Esophagus squamous epithelium (tissue), 4 donors: ENCODE measurements at regions not wholly inside any gene's neighbourhood (a gene's known extent, or its start where the extent isn't known, plus 50 kb on each side); places are given as distances from the start of the nearest gene placed in this dataset.

Source experiments
- POLR2A ChIP-seq, 4 donors: fragments of 450-650 bp; IDR thresholded peaks; one replicate each; pipeline ENCODE4 v1.6.1; 2017; ENCODE audit warnings: antibody characterized with exemption in 4 of 4, mild to moderate bottlenecking in 4 of 4, moderate library complexity in 3 of 4
- TF ChIP-seq, protein P1 (sequence below), 6 experiments: fragments of 450-650 bp in 4 of 6; fragments of 200-600 bp in 2 of 6; sonication (generic) in 2 of 6; IDR thresholded peaks; one replicate each; pipeline ENCODE4 v1.5.1; 2016 to 2019; ENCODE audit warnings: antibody characterized with exemption in 6 of 6, mild to moderate bottlenecking in 4 of 6, moderate library complexity in 4 of 6

- TF ChIP-seq, protein P1, sequence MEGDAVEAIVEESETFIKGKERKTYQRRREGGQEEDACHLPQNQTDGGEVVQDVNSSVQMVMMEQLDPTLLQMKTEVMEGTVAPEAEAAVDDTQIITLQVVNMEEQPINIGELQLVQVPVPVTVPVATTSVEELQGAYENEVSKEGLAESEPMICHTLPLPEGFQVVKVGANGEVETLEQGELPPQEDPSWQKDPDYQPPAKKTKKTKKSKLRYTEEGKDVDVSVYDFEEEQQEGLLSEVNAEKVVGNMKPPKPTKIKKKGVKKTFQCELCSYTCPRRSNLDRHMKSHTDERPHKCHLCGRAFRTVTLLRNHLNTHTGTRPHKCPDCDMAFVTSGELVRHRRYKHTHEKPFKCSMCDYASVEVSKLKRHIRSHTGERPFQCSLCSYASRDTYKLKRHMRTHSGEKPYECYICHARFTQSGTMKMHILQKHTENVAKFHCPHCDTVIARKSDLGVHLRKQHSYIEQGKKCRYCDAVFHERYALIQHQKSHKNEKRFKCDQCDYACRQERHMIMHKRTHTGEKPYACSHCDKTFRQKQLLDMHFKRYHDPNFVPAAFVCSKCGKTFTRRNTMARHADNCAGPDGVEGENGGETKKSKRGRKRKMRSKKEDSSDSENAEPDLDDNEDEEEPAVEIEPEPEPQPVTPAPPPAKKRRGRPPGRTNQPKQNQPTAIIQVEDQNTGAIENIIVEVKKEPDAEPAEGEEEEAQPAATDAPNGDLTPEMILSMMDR (IDR thresholded peaks at IDR 0.05), result no peak
- no peak for TF ChIP-seq POLR2A (IDR thresholded peaks at IDR 0.05)
Measured at GRCh38 chr7:153044981-153045380, 285.4 kb downstream of the ACTR3B start.
